ENCODE measurements at regions not wholly inside any gene's neighbourhood (a gene's known extent, or its start where the extent isn't known, plus 50 kb on each side); places are given as distances from the start of the nearest gene placed in this dataset.

DNA sequence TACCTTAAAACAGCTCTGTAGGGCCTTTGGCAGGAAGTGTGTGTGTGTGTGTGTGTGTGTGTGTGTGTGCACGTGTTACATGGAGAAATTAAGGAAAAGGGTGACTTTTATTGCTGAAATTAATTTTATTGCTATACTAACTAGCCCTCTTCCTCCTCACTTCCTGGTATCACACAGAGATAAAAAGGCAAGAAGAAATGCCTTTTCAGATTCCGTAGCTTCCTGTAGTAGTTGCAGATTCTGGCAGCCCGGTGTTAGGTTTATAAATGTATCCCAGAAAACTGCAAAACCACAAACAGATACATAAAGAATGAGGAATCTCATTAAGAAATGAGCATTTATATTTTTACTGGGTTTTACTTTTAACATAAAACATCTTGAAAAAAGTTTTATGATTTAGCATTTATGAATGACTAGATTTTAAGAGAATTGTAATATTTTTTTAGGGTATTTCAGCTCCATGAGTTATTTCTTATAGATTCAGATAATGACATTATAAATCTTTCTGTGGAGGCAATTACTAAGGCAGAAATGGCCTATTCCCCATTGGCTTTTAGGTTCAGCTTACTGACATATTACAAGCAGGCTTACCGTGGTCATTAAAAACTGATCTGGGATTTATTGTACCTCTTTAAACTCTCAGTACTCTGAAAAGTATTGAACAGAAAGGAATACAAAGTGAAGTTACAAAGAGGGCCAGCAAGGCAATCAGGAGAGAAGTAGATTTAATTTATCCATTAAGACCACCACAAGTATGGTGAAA, 249.1 kb upstream of the TSHZ2 start:
- Histone ChIP-seq H3K36me3 (ENCODE audit: control insufficient read depth, insufficient read depth, low read length) (no peaks in the 10 kb centered on the region), H3K27ac (ENCODE audit: low read length) (no peak overlapping the region), H3K27me3 (ENCODE audit: control insufficient read depth, insufficient read depth, low read length) (no peaks in the 10 kb centered on the region), H3K4me3 (ENCODE audit: low read depth in 2 of 2, low read length in 2 of 2) (no peak overlapping the region), H3K9me3 (ENCODE audit: control insufficient read depth, insufficient read depth, low read depth, low read length) (no peaks in the 10 kb centered on the region), H3K4me1 (ENCODE audit: control insufficient read depth, insufficient read depth, low read length) (no peaks in the 10 kb centered on the region)
- in situ Hi-C loops (cut with HindIII; ENCODE audit: low pct_unique_long_range_greater_than_20kb, low sequenced_read_pairs): no loop called here
- intact Hi-C loops (cut with micrococcal nuclease; ENCODE audit: unreplicated experiment): no loop called here
- ChIA-PET CTCF (no interaction called here), POLR2A (interaction anchor here (0.5 kb wide), 1 partner anchor 1086 kb away, joined by 4 read pairs; no protein-coding TSS in a partner anchor)
- BruUV-seq (replicated peaks): no TSS peak
- TF ChIP-seq, protein P1, sequence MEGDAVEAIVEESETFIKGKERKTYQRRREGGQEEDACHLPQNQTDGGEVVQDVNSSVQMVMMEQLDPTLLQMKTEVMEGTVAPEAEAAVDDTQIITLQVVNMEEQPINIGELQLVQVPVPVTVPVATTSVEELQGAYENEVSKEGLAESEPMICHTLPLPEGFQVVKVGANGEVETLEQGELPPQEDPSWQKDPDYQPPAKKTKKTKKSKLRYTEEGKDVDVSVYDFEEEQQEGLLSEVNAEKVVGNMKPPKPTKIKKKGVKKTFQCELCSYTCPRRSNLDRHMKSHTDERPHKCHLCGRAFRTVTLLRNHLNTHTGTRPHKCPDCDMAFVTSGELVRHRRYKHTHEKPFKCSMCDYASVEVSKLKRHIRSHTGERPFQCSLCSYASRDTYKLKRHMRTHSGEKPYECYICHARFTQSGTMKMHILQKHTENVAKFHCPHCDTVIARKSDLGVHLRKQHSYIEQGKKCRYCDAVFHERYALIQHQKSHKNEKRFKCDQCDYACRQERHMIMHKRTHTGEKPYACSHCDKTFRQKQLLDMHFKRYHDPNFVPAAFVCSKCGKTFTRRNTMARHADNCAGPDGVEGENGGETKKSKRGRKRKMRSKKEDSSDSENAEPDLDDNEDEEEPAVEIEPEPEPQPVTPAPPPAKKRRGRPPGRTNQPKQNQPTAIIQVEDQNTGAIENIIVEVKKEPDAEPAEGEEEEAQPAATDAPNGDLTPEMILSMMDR (IDR thresholded peaks at IDR 0.05): no peak
- no peak for TF ChIP-seq SIN3A (IDR thresholded peaks at IDR 0.05; ENCODE audit: borderline replicate concordance, insufficient read depth, low read depth, low read length)
- no peak for TF ChIP-seq TCF7L2 (IDR thresholded peaks at IDR 0.05; ENCODE audit: low read depth, low read length)
- no peak for TF ChIP-seq POLR2AphosphoS5 (IDR thresholded peaks at IDR 0.05; ENCODE audit: low read depth, low read length)
- TF ChIP-seq, protein P2, sequence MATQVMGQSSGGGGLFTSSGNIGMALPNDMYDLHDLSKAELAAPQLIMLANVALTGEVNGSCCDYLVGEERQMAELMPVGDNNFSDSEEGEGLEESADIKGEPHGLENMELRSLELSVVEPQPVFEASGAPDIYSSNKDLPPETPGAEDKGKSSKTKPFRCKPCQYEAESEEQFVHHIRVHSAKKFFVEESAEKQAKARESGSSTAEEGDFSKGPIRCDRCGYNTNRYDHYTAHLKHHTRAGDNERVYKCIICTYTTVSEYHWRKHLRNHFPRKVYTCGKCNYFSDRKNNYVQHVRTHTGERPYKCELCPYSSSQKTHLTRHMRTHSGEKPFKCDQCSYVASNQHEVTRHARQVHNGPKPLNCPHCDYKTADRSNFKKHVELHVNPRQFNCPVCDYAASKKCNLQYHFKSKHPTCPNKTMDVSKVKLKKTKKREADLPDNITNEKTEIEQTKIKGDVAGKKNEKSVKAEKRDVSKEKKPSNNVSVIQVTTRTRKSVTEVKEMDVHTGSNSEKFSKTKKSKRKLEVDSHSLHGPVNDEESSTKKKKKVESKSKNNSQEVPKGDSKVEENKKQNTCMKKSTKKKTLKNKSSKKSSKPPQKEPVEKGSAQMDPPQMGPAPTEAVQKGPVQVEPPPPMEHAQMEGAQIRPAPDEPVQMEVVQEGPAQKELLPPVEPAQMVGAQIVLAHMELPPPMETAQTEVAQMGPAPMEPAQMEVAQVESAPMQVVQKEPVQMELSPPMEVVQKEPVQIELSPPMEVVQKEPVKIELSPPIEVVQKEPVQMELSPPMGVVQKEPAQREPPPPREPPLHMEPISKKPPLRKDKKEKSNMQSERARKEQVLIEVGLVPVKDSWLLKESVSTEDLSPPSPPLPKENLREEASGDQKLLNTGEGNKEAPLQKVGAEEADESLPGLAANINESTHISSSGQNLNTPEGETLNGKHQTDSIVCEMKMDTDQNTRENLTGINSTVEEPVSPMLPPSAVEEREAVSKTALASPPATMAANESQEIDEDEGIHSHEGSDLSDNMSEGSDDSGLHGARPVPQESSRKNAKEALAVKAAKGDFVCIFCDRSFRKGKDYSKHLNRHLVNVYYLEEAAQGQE (IDR thresholded peaks at IDR 0.05; ENCODE audit: insufficient read depth in 1 of 2, low read depth in 2 of 2, low read length in 1 of 2): no peak
- DNase-seq (ENCODE audit: low read depth, low spot score): no peak
- no peak for ATAC-seq

DNA sequence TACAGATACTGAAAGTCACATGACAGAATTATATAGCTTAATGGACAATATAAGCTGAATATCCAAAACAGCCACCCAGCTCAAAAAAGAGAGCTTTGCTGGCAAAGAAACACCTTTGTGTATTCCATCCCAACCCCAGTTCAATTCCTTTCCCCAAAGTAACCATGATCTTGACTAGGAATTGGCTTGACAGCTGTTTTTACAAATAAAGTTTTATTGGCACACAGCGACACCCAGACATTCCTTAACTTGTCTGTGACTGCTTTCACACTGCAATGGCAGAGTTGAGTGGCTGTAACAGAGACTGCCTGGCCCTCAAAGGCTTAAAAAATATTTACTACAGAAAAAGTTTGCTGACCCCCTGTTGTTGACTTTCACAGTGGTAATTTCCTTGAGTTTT, 264.0 kb upstream of the TSHZ2 start:
- Histone ChIP-seq H3K27me3 (ENCODE audit: control insufficient read depth, insufficient read depth, low read length) (no peaks in the 10 kb centered on the region), H3K36me3 (ENCODE audit: control insufficient read depth, insufficient read depth, low read length) (no peaks in the 10 kb centered on the region), H3K27ac (ENCODE audit: low read length) (no peak overlapping the region), H3K9me3 (ENCODE audit: control insufficient read depth, insufficient read depth, low read depth, low read length) (no peaks in the 10 kb centered on the region), H3K4me3 (ENCODE audit: low read depth in 2 of 2, low read length in 2 of 2) (no peak overlapping the region), H3K4me1 (ENCODE audit: control insufficient read depth, insufficient read depth, low read length) (no peaks in the 10 kb centered on the region)
- ATAC-seq: no peak
- intact Hi-C loops (cut with micrococcal nuclease; ENCODE audit: unreplicated experiment) (no loop called here), in situ Hi-C loops (cut with HindIII; ENCODE audit: low pct_unique_long_range_greater_than_20kb, low sequenced_read_pairs) (no loop called here)
- no peak for DNase-seq (ENCODE audit: low read depth, low spot score)
- BruUV-seq (replicated peaks): no TSS peak
- TF ChIP-seq SIN3A (IDR thresholded peaks at IDR 0.05; ENCODE audit: borderline replicate concordance, insufficient read depth, low read depth, low read length): no peak
- no peak for TF ChIP-seq POLR2AphosphoS5 (IDR thresholded peaks at IDR 0.05; ENCODE audit: low read depth, low read length)
- no peak for TF ChIP-seq TCF7L2 (IDR thresholded peaks at IDR 0.05; ENCODE audit: low read depth, low read length)
- TF ChIP-seq, protein P2 (IDR thresholded peaks at IDR 0.05; ENCODE audit: insufficient read depth in 1 of 2, low read depth in 2 of 2, low read length in 1 of 2): no peak
- TF ChIP-seq, protein P1 (IDR thresholded peaks at IDR 0.05): no peak
- ChIA-PET POLR2A (no interaction called here), CTCF (no interaction called here)
